Prostate gland (tissue), 2 donors: ENCODE measurements at regions not wholly inside any gene's neighbourhood (a gene's known extent, or its start where the extent isn't known, plus 50 kb on each side); places are given as distances from the start of the nearest gene placed in this dataset.

Source experiments
- POLR2AphosphoS5 ChIP-seq: sonication (generic); formaldehyde crosslinking; IDR thresholded peaks from one replicate; pipeline ENCODE4 v1.6.1; 2017; ENCODE audit warnings: antibody characterized with exemption
- TF ChIP-seq, protein P1 (sequence below), 4 experiments: fragments of 200-600 bp in 2 of 4; fragments of 450-650 bp in 2 of 4; sonication (generic) in 2 of 4; IDR thresholded peaks; 1 replicate in 3 of 4; 2 replicates in 1 of 4; pipeline ENCODE4 v1.5.1; 2016 to 2019; ENCODE audit warnings: antibody characterized with exemption in 4 of 4, mild to moderate bottlenecking in 2 of 4, moderate library complexity in 2 of 4

DNA sequence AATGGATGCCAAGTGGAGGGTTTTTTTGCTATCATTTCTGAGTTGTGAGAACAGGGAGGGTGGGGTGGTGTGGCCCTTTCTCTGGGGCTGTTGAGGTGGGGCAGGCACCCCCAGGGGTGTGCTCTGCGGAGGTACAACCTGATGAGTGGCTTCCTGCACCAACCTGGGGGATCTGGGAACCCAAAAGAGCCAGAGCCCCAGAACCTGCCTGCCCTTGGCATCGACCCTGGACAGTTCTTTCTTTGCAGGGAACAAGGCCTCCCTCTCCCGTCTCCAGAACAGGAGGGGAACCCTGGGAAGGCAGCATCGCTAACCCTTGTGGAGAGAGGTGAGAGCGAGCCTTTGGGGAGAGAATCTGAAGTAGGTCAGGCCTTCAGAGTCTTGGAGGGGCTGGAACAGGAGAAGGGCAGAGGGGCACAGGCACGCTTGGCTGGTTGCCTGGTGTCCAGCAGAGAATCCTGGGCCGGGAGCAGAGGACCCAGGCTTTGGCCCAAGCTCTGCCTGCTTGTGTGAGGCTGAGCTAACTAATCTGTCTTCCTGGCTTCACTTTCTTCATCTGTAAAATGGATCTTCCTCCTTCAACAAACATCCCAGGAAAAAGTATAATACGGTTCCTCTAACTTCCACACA is 84.9 kb downstream of the RHOB start:
- TF ChIP-seq, protein P1, sequence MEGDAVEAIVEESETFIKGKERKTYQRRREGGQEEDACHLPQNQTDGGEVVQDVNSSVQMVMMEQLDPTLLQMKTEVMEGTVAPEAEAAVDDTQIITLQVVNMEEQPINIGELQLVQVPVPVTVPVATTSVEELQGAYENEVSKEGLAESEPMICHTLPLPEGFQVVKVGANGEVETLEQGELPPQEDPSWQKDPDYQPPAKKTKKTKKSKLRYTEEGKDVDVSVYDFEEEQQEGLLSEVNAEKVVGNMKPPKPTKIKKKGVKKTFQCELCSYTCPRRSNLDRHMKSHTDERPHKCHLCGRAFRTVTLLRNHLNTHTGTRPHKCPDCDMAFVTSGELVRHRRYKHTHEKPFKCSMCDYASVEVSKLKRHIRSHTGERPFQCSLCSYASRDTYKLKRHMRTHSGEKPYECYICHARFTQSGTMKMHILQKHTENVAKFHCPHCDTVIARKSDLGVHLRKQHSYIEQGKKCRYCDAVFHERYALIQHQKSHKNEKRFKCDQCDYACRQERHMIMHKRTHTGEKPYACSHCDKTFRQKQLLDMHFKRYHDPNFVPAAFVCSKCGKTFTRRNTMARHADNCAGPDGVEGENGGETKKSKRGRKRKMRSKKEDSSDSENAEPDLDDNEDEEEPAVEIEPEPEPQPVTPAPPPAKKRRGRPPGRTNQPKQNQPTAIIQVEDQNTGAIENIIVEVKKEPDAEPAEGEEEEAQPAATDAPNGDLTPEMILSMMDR (IDR thresholded peaks at IDR 0.05), result no peak
- TF ChIP-seq POLR2AphosphoS5, result no peak
